Mesenteric fat pad (tissue), 1 donor: ENCODE measurements at regions not wholly inside any gene's neighbourhood (a gene's known extent, or its start where the extent isn't known, plus 50 kb on each side); places are given as distances from the start of the nearest gene placed in this dataset.

Source experiments
- DNase-seq: peaks from one replicate; pipeline ENCODE4 v3.0.0-alpha.2; 2020; ENCODE audit warnings: low spot score
- donor health status: DM: yes; HTN: yes; CAD: no.

DNA sequence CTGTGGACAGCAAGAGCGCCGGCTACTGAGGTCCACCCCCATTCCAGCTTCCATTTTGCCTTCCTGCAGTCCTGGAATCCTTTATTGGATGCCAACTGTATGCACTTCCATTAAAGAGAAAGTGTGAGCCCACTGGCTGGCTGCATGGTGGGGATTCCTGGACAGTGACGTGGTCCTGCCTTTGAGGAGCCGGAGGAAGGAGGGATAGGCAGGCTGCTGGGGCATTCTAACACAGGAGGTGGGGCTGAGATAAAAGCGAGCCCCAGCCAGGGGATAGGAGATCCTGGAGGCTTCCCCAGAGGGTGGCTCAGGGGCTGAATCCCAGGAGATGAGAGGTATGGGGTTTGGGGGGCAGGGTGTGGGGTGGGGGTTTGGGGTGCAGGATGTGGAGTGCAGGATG lies 984.7 kb downstream of the BRD1 start:
- no peak for DNase-seq

DNA sequence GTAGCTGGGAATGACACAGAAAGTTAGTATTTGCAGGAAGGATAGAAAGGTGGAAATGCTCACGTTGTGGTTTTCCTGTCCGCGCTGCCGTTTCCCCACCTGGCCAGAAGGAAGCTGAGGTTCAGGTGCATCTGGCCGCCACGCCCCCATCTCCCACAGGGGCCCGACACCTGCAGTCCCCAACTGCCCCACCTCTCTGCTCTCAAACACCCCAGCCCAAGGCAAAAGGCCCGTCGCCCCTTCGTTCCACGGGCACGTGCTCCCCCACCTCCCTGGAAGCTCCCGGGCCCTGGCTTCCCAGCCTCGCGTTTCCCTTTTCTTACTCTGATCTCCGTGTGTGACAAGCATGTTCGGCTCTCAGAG lies 985.1 kb downstream of the BRD1 start:
- no peak for DNase-seq

DNA sequence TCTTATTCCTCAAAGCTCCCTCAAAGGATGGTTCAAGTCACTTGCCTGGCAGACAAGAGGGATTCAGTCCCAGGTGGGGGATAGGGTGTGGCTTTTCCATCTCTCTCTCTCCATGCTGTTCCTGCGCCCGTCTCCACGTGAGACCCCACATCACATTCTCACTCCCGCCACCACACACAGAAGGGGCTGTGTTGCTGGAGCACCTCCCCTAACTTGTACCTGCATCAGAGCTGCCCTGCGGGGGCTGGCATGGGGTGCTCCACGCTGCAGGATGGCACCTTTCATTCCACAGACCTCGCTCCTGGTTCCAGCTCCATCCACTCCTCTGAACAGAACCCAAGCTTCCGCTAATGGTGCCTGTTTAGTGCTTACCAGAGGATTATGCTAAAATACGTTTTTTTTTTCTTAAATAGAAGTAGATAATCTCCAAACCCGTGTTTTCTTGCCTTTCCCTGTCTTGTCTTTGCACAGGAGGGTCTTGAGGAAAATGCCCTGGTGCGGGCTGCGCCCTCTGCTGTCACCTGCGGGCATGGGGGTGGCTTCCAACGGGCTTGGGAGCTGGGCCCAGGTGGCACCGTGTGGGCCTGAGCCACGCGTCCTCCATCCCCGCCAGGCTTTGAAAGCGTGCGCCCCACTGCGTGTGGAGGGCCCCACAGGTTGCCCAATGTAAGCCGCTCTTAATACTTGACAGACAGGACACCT lies 985.6 kb downstream of the BRD1 start:
- no peak for DNase-seq

DNA sequence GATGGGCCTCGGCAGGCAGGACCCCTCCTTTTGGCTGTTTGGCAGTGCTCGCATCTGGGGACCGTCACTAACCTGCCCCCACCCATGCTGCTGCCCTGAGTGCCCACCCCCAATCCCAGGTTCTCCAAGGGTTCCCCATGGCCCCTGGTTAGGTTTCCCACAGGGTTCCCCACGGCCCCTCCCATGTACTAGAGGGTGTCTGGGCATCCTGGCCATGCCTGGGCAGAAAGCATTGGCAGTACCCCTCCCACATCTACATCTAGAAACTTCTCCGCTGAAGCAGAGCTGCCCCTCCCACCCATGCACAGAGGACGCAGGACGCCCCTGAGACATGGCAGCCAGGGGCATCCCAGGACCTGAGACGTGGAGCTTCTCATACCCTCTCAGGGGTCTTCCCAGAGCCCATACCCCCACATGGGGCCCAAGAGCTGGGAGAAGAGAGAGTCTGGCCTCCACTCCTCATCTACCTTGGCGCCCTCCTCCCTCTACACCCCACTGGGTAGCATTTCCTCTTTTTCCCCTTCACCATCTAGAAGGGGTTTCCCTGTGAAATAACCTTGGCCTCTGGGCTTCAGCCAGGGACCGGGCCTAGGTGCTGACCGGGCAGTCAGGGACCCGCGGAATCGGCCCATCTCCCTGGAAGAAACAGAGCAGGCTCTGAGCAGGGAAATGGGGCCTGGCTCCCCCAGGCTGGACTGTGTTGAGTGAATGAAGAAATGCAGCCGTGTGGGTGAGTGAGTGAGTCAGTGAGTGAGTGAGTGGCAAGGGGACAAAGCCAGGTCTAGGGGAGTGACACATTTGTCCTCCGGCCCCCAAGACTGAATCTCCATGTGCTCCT lies 987.3 kb downstream of the BRD1 start:
- no peak for DNase-seq

DNA sequence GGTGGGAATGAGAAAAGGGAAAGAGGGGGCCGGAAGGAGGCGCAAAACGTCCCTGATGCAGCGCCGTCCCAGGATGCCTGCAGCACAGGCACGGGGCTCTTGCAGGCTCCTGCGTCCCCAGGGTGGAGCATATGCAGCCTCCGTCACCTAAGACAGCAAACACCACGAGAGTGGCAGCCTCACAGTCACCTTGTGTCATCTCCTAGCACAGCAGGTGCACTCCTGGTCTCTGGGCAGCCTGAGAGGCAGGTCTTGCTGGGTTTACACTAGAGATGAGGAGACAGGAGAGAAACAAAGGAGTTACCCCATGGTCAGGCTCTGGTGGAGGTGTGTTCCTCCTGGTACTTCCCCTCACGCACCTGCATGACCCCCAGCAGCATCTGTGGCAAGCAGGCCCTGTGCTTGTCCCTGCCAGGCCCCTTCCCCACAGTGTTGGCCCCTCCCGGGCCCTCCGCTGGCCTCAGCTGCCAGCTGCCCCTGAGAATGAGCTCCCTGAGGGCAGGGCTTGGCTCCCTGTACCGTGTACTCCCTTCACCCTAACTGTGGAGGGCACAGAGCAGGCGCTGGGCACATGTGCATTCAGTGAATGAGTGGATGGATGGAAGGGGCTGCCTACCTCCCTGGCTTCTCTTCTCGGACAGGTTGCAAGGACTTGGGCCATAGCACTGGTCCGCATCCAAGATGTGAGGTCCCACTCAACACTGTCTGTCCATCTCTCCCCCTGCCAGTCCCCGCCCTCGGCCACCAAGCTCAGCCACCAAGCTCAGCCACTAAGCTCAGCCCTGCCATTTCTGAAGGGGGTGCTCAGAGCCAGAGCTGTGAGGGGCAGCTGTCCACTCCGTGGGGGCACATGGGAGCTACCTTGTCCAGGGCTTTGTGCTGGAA lies 988.6 kb downstream of the BRD1 start:
- DNase-seq, result no peak

DNA sequence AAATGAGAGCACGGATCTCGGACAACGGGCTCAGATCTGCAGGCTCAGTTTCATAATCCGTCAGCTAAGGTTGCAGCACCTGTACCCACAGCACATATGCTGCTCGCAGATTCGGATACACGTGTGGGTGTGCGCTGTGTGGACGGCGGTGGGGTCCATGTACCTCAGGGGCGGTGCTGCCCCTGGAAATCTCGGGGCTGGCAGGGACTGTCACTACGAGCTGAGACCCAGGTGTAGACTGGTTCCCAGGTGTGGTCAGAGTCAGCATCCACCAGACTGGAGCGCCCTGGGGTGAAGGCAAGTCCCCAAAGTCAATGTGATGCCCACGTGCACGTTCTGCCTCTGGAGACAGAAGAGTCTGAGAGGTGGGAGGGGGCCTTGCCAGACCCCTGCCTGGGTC lies 989.3 kb downstream of the BRD1 start:
- DNase-seq, result no peak

DNA sequence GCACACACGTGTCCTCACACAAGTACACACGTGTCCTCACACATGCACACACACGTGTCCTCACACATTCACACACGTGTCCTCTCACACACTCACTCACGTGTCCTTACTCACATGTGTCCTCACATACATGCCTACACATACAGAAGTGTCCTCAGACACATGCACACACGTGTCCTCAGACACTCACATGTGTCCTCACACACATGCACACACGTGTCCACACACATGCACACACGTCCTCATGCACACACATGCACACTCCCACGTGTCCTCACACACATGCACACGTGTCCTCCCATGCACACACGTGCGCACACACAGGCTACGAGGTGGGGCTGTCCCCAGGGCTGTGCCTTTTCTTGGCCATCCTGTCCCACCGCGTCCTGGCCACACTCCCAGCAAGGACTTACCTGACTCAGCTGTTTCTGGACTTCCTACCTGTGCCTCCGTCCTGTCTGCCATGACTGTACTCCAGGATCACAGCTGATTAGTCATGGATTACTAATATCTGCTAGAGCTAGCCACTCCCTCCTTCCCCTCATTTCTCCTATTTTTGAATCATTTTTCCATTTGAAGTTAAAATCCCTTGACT lies 990.2 kb downstream of the BRD1 start:
- DNase-seq, result no peak

DNA sequence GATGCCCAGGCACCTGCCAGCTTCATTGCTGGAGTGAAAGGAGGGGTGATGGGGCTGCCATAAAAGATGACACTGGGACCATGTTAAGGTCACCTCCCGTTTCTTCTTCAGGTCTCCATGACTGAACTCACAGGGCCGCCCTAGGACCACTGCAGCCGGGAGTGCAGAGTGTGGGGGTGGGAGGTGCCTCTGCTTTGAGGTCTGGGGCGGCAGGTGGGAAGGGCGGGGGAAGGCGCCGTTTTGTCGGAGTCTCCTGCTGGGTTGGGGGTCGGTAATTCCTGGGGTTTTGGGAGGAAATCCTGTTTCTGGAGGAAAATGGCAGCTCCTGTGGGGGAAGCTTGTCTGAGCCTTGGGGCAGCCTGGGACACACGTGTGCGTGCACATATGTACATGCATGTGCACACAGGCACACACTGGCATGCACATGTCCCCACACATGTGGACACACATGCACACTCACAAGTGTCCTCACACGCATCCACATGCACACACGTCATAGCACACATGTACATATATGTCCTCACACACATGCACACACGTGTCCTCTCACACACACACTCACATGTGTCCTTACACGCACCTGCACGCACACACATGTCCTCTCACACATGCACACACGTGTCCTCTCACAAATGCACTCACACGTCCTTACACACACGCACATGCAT lies 990.9 kb downstream of the BRD1 start:
- no peak for DNase-seq

DNA sequence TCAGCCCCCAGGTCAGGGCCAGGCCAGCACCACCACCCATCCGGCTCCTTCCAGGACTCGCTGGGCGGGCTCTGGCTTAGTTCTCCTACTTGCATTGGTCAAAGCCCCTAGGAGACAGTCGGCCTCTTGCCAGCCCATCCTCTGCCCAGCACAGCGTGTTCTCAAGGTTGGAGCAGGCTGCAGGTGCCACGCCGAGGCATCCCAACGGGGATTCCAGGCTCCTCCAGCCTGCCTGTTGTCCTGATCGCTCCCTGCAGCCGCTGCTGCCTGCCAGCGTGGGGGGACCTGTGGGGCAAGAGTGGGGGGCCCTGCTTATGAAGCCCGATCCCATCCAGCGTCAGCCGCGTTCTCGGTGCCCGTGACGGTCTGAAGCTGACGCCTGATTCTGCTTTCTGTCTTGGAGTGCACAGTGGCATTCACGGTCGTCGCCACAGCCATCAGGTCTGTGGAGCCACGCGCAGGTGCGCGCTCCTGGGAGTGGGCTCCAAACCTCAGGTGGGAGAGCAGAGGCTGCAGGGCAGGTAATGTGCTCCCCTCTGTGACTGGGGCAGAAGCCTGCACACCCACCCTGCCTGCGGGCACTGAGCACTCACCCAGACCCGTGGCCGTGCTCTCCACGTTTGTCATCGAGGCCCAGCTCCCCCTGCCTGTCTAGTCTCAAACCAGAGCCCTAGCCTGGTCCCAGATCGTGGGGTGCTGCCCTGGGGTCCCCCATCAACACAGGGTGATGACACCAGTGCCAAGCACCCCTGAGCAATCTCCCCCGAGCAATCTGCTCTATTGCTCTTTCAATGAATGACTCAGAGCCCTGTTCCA lies 991.6 kb downstream of the BRD1 start:
- peak; percentile 82 for DNase-seq

DNA sequence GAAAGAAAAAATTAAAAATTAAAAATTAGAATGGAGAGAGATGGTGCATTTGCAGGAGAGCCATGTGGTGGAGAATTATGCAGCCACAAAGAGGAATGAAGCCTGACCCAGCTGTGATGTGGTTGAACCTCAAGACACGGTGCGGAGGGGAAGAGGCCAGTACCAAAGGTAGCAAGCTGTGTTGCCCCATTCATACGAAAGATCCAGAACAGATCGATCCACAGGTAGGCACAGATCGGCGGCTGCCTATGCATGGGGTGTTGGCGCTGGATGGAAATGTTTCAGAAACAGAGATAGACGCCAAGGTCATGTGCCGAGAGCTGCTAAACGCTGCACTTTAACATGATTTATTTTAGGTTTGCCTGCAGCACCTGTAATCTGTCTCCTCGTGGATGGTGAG lies 992.3 kb downstream of the BRD1 start:
- DNase-seq, result no peak

DNA sequence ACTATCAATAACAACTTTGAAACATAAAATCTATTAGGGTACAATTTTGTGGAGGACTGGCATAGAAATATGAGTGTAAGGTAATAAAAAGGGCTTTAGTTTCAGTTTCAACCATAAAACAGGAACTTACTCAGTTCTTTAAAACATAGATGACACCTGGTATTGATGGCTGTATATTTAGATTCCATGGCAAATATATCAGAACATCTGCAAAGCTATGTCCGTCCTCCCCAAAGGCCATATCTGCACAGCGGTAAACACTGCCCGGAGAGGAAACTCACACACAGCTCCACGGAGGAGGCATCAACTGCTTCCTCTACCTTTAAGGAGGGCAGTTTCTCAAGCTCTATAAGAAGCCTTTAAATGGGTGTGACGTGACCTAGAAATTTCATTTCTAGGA lies 993.3 kb downstream of the BRD1 start:
- no peak for DNase-seq

DNA sequence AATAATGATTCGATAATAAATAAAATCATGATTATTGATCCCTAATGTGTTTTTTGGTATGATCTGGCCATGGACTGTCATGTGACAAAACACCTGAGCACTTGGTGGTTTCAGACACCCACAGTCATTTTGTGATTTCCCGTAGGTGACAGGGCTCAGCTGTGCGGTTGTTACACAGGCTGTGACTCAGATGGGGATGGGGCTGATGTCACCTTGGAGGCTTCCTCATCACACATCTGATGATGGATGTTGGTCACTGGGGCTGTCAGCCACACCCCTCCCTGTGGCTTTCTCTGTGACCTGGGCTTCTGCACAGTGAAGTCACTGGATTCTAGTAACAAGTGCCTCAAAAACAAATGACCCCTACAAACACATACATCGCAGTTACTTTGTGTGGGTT lies 995.1 kb downstream of the BRD1 start:
- DNase-seq, result no peak

DNA sequence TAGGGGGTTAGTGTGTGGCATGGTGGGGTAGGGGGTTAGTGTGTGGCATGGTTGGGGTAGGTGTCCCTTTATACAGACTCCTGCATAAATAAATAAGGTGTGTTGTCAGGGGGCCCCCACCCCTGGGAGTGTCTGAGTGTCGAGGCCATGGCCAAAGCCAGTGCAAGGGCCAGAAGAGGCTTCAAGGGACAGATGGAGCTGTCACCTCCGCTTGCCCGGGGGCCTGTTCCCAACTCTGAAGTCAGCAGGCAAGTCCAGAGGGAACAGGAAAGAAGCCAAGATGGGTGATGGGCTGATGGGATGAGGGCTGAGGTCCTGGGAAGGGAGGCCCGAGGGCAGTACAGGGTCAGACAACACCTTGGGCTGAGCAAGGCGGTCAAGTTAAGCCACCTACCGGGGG lies 997.8 kb downstream of the BRD1 start:
- DNase-seq, result peak; percentile 72

DNA sequence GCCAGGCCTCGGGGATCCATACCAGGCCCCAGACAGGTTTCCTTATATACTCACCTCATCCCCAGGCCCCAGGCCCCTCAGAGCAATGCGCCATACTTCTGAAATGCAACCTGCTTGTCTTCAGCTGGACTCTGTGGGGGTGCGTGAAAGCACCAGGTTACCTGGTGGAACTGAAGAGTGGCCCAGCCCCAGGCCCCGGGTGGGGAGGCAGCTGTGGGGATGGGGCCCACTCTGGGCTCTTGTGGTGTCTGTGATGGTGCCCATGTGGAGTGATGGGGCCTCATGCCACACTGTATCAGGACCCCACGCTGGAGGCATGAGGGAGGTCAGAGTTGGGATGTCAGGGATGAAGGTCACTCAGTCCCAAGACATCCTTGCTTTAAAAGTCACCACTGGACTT lies 999.0 kb downstream of the BRD1 start:
- peak; percentile 82 for DNase-seq

DNA sequence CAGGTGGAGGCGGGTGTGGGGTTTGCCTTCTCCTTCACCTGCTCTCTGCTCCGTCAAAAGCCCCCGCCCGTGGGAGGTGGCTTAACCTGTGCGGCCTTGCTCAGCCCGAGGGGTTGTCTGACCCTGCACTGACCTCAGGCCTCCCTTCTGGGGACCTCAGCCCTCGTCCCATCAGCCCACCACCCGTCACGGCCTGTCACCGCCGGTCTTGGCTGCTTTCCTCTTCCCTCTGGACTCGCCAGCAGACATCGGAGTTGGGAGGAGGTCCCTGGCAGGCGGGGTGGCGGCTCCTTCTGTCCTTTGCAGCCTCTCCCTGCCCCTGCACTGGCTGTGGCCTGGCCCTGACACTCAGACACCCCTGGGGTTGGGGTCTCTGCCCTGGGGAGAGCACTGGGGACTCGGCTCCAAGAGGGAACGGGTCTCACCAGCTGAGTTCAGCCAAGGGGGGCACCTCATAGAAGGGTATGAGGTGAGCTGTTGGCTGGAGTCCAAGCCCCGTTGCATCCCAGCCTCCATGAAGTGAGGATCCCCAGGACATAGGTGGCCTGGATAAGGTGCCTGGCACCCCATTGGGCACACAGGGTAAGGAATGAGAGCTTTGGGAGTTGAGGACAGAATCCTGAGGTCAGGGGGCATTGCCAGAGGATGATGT lies 999.6 kb downstream of the BRD1 start:
- DNase-seq, result no peak

DNA sequence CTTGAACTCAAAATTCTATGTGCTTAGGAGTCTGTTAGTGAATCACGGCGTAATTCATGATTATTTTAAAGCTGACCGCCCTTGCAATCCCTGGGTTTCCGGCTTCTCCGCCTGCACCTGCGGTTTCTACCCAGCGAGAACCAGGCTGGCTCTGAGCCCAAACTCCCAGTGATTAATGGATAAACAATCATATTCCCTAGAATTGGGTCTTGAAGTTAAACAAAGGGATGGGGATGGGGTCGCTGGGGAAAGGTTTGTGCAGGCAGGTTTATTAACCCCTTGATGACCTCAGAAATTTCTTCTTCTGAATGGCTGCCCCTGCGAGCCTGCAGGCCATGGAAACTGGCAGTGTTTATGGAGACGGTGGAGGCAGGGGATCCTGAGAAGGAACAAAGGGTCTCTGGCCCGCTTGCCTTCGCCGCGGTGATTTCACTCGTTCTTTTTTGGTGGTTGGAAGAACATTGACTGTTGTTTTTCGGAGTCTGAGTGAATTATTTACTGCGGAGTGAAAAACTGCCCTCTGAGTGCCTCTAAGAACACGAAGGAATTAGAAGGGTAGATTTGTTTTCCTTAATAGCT lies 1000.3 kb downstream of the BRD1 start:
- no peak for DNase-seq

DNA sequence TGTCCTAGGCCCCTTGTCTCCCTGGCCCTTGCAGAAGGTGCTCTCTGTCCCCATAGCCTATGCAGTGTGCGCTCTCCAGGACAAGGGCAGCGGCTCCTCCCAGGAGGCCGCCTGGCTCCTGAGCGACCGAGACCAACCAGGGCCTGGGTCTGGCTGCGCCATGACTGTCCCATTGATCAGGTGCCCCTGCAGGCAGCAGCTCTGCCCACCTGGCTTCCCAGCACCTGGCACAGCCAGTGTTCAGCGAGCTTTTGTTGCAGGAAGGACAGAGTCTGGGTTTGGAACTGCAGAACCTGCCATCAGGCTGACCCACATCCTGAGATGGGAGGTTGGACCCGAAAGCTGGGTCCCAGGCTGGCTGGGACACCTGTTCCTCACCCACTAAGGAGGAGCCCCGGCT lies 1001.1 kb downstream of the BRD1 start:
- peak; percentile 74 for DNase-seq

DNA sequence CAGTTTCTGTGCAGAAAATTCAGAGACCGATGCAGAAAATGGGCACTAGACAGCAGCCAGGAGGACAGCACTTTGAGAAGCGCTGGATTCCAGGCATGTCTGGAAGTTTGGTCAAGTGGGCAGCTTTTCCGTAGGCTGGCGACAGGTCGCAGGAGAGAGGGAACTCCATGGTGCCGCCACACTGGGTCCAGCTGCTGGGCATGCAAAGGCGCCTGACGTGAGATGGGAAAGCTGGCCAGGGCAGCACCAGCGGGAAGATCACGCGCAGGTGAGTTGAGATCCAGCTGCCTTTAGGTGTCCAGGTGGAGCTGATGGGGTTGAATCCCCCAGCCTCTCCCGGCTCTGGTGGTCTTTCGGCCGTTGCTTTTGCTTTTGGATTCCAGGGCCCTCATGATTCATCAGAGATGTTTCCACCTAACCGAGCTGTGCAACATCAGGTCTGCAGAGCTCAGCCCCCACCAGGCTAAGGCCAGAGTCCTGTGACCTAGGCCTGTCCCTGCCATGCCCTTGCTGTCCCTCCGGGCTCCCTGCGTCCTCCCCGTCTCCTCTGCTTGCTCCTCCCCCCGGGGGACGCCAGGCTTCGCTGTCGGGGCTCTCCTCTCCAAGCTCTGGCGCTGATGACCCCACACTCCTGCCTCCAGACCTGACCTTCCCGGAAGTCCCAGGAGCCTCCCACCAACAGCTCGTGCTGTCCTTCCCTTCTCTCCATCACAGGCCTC lies 1001.7 kb downstream of the BRD1 start:
- DNase-seq, result peak; percentile 78
